Fibroblast of villous mesenchyme (primary cell): ENCODE measurements at regions not wholly inside any gene's neighbourhood (a gene's known extent, or its start where the extent isn't known, plus 50 kb on each side); places are given as distances from the start of the nearest gene placed in this dataset.

Source experiments
- DNase-seq: peaks from one replicate; pipeline ENCODE4 v3.0.0-alpha.2; 2010; ENCODE audit warnings: low read depth
- H3K4me3 ChIP-seq: 2 replicates; pipeline ENCODE4 v1.5.1; 2011; ENCODE audit warnings: low read depth, mild to moderate bottlenecking, low read length
- TF ChIP-seq, protein P1 (sequence below): IDR thresholded peaks from 2 replicates; pipeline ENCODE4 v1.5.1; 2012; ENCODE audit warnings: low read depth, mild to moderate bottlenecking, low read length; ENCODE audit not compliant: insufficient read depth

DNA sequence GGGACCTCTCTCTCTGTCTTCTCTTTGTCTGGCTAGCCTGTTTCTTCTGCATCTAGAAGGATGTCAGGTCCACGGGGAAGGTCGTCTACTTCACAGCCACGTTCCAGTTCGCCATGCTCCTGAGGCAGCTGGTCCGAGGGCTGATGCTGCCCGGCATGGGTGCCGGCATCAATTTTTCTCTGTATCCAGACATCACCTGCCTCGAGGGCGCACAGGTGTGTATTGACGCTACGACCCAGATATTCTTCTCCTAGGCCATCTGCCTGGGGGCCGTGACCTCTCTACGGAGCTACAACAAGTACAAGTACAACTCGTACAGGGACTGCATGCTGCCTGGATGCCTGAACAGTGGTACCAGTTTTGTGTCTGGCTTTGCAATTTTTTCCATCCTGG is 841.6 kb upstream of the TMPRSS15 start:
- no peak overlapping the region for H3K4me3 ChIP-seq
- TF ChIP-seq, protein P1, sequence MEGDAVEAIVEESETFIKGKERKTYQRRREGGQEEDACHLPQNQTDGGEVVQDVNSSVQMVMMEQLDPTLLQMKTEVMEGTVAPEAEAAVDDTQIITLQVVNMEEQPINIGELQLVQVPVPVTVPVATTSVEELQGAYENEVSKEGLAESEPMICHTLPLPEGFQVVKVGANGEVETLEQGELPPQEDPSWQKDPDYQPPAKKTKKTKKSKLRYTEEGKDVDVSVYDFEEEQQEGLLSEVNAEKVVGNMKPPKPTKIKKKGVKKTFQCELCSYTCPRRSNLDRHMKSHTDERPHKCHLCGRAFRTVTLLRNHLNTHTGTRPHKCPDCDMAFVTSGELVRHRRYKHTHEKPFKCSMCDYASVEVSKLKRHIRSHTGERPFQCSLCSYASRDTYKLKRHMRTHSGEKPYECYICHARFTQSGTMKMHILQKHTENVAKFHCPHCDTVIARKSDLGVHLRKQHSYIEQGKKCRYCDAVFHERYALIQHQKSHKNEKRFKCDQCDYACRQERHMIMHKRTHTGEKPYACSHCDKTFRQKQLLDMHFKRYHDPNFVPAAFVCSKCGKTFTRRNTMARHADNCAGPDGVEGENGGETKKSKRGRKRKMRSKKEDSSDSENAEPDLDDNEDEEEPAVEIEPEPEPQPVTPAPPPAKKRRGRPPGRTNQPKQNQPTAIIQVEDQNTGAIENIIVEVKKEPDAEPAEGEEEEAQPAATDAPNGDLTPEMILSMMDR: no peak
- DNase-seq: no peak

DNA sequence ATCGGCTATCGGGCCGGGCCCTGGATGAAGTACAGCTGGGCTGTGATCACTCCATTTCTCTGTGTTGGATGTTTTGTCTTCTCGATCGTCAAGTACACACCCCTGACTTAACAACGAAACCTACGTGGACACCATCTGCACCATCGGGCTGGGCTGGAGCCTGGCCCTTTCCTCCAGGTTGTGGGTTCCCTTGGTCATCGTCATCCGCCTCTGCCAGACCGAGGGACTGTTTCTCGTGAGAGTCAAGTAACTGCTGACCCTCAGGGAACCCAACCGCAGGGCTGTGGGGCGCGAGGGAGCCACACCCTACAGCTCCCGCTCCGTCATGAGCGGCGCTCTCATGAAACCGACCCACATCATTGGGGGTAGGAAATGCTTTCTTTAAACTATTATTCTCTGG is 842.4 kb upstream of the TMPRSS15 start:
- no peak overlapping the region for H3K4me3 ChIP-seq
- DNase-seq: no peak
- TF ChIP-seq, protein P1: no peak

DNA sequence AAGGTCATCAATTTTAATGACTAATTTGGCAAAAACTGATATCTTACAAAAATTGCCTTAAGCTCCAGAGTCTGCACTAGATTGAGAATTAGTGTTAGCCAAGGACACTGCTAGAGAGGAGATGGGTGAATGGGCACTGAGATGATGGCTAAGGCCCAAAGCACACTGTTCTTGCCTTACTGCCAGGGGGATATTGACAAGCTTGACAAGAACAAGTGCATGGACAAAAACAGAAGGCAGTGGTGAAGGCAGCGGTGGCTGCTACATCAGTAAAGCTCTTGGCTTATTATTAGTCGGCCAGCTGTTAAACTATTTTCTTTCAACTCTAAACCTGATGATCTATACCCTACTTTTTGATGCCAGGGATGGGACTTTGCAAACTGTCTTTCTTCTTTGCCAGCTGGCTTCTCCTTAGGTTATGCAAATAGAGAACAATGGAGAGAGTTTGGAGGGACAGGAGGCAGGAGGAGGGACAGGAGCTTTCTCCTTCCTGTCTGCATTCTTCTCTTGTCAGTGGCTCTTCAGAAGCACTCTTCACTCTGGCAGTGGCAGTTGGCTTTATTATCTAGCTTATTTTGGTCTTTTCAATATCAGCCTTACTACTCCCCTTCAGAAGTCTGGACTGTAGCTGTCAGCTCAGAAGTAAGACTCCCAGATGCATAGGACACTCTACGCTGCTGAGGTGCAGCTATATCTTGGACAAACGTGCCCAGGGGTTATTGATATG is 853.5 kb upstream of the TMPRSS15 start:
- H3K4me3 ChIP-seq: no peak overlapping the region
- TF ChIP-seq, protein P1: no peak
- DNase-seq: no peak

DNA sequence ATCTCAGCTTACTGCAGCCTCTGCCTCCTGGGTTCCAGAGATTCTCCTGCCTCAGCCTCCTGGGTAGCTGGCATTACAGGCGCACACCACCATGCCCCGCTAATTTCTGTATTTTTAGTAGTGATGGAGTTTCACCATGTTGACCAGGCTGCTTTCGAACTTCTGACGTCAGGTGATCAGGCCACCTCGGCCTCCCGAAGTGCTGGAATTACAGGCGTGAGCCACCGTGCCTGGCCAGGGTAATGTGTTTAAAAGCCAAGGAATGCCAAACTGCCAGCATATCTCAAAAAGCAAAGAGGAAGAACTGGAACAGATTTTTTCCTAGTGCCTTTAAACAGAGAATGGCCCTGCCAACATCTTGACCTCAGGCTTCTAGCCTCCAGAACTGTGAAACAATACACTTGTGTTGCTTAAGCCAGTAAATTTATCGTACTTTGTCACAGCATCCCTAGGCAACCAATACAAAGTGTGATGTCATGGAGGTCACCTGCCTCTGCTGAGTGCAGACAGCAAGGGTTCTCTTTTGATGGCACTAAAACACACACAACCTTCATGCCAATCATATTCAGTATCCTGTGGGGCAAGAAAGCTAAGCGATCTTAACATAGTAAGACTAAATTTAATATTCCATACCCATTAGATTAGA is 858.3 kb upstream of the TMPRSS15 start:
- TF ChIP-seq, protein P1: no peak

DNA sequence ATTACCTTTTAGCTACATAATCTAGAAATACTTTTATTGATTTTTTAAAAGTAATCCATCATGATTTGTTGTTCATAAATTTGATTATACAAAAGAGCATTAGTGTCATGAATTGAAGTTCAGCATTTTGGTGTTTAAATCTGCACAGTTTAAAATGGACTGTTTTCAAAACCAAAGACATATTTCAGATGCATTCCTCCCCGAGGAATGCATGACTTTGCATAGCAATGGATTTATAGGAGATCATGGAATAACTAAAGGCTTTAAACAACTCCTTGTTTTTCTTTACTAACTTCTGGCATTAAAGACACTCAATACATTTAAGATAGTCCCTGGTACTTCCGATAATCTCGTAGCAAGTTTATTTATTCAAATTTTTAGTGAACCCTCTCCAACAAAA is 863.1 kb upstream of the TMPRSS15 start:
- H3K4me3 ChIP-seq: no peak overlapping the region
- TF ChIP-seq, protein P1: no peak
- DNase-seq: no peak

More for the DNA sequence above, 858.3 kb upstream of the TMPRSS15 start:
- no peak overlapping the region for H3K4me3 ChIP-seq
- DNase-seq: no peak

DNA sequence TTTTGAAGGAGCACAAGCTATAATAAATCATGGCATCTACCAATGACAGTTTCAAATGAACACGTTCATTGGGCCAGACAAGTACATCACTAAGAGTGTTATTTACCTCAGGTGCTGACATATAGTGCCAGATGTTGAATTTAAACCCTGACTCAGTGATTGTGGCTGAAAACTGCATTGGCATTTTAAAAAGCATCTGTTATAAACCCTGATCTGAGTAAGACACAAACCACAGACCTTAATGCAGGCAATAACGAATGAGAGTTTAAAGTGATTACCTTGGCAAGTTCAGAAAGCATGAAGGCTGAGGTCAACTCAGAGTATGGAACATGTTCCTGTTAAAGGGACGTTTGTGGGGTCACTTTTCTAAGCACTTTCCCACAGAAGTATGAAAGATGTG is 865.1 kb upstream of the TMPRSS15 start:
- TF ChIP-seq, protein P1: no peak
- no peak for DNase-seq
- H3K4me3 ChIP-seq: no peak overlapping the region
